Stimulated activated CD8-positive, alpha-beta memory T cell treated with anti-CD3 and anti-CD28 coated beads, Interleukin-4, amount 100 ng/mL, for 4 hours (primary cell): ENCODE measurements at regions not wholly inside any gene's neighbourhood (a gene's known extent, or its start where the extent isn't known, plus 50 kb on each side); places are given as distances from the start of the nearest gene placed in this dataset.
"Not testable (repeated sequence)": the region's sequence is repeated elsewhere in the genome, so short reads cannot be mapped to it uniquely, and the experiment has no call there.

Source experiments
- DNase-seq, 2 donors: peaks; one replicate each; pipeline ENCODE4 v3.0.0-alpha.2; 2020; ENCODE audit warnings: low read depth in 2 of 2, low spot score in 1 of 2

DNA sequence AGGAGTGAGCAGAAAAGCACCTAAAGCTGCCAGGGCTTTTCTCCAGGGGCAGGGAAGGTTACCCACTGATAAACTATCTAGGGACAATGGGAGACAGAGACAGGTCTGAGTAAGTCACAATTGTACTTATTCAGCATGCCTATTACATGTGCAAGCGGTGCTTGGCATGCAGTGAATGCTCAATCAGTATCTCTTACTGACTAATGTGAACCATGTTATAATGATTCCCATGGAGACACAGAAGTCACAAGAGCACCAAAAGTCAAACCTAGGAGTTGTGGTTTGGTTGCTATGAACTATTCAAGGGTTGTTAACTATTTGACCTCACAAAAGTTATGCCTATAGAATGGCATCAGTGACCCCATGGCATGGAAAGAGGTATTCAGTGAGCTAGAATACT, 50.0 kb upstream of the RASGRP1 start:
- no peak for DNase-seq

DNA sequence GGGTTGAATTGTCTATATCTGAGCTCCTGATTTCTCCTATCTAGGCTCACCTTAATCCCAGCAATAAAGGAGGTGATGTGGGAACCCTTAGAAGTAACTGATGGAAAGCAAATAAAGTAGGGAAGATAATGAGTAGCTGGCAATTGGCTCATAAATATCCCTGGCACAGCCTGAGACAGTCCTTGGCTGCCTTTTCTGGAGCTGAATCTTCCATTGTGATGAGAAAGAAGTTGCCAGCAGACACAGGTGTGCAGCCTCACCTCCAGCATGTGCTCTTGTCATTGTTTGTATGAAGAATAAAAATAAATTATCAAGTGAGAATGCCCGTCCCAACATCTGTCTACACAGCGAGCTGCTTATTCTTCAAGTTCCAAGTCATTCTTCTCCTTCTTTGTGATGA, 53.2 kb upstream of the RASGRP1 start:
- DNase-seq = no peak

DNA sequence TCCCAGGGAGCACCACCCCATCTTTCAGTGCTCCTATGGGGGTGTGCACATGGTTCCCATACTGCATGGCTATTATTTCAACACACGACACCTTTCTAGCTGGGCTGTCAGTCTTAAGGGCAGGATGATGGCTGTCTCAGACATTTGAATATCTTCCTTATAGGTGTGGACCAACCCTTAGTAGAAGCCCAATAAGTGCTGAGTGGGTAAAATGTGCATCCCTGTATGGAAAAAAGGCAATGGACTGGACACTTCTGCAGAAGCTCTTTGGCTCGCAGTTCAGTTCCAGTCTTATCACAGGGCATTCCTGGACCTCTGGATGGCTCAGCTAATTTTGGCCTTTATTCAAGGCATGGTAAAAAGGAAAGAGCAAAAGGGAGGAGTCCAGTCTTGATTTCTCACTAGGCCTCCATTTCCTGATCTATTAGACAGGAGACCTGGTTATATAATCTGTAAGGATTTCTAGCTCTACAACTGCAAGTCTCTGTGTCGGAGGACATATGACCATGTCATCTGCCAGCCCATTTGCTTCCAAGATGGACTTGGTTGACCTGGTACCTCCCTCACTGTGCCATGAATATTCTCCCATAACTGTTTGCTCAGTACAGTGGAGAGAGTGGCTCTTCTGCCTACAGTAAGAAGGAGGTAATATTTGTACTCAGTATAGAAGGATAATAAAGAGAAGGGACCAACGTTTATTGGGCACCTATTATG, 53.8 kb upstream of the RASGRP1 start:
- DNase-seq = no peak

DNA sequence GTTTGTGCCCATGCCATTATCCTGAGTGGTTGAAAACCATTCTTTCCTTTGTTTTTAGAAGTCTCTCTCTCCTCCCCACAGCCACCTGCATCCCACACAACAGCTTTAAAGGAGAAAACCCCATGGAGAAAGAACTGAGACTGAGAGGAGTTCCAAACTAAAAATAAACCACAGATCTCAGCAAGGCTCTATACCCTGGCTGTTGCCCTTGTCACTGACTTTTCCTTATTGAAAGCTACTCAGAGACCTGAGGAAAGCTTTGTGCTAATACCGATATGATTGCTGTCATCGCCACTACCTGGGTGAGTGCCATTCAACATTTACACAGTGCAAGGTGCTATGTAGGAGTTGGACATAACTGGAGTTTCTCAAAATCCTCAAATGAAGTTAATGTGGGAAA, 55.5 kb upstream of the RASGRP1 start:
- no peak for DNase-seq

DNA sequence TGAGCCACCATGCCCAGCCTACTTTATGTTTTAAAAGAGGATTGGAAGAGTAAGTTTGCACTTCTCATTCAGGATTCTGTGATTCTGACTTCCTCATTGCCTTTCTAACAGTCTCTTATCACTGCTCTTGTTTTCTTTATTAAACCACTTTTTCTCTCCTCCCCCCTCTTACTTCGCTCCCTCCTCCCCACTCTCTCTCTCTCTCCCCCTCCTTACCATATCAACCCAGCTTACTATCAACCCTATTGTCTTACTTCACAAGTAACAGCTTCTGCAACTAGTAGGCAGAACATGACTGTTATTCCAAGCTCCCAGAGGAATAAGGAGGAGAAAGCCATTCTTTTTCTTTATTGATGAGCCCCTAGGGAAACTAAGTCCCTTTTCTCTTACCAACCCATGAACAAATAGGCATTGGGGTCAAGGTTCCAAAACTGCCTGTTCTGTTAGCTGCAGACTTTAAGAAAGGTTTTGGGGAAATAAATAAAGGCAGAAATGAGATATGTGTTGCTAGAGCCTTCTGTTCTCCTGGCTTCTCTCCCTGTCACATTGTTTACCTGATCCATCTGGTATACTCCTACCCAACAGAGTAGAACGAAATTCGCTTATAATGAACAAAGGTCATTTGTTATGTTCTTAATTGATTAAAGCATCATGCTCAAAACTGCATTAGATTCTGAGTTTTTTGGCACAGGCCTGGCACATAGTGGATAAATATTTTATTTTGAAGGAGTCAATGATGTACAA, 56.4 kb upstream of the RASGRP1 start:
- DNase-seq = no peak

DNA sequence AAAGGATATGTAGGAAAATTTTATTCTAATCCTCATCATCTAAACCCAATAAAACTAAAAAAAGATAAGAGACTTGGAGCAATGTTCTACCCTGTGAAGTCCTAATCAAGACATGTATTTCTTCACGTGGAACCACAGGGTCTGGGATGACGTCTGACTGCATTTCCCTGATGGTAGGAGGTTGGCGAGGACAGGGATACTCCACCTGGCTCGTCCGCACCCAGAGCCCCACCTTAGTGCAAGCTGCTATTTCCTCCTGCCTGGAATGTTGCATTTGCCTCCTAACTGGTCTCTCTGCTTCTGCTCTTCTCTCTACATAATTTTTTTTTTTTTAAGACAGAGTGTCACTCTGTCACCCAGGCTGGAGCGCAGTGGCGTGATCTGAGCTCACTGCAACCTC, 57.7 kb upstream of the RASGRP1 start:
- DNase-seq = no peak

DNA sequence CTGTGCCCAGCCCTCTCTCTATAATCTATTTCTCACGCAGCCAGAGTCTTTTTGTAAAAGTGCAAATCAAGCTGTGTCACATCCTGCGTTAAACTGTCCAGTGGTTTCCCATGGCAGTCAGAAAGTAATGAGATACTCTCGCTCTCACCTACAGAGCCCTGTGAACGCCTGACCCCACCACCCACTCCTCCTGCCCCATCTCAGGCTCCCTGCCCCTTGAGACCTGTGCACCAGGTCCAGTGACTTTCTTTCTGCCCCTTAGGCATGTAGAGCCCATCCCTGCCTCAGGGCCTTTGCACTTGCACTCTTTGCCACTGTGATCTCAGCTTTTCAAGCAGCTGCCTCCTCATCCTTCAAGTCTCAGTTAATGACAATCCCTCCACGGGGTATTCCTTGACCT, 58.3 kb upstream of the RASGRP1 start:
- DNase-seq = no peak

DNA sequence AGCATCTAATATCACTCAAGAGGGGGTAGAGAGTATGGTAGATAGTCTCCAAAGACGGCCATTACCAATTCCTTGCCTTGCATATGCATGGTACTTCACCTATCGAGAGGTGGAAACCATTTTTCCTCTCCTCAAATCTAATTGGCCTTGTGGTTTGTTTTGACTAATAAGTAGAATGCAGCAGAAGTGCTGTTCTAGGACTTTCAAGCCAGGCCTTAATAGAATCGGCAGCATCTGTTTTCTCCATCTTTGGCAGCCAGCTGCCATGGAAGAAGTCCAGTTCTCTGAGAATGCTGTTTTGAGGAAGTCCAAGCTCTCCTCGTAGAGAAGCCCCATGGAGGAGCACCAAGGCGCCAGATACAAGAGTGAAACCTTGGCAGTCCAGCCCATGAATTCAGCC, 59.1 kb upstream of the RASGRP1 start:
- no peak for DNase-seq

DNA sequence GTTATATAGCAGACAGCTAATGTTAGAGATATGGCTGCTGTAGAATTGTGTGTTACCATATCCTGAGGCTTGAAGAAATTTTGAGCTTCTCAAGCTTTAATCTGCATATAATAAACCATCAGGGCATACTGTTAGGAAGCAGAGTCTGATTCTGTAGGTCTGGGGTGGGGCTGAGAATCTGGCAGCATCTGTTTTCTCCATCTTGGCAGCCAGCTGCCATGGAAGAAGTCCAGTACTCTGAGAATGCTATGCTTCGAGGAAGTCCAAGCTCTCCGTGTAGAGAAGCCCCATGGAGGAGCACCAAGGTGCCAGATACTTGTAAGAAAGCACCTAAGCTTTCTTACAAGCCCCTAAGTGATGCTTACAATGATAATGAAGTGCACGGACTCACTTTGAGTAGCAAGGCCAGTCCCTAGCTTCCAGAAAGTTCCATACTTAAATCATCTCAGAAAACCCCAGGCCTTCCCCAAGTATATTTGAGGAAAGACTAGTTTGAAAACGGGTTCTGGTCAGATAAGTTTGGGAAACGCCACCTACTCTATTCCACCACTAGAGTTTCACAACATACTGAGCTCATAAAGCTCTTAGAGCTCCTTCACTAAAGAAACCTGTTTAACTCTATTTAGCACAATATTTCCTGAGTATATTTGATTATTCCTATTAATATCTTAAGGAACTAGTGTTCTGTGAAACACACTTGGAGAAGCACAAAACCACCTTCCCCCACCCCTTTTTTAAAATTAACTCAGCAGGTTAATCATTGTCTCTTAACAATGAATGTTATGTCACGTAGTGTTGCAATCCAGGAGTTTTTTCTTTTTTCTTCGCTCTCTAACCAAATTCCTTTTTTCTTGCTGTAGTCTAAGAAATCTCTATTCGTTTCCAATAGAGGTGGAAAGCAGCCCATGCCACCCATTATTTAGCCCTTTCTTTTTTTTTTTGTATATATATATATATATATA, 59.9 kb upstream of the RASGRP1 start:
- DNase-seq = no peak

DNA sequence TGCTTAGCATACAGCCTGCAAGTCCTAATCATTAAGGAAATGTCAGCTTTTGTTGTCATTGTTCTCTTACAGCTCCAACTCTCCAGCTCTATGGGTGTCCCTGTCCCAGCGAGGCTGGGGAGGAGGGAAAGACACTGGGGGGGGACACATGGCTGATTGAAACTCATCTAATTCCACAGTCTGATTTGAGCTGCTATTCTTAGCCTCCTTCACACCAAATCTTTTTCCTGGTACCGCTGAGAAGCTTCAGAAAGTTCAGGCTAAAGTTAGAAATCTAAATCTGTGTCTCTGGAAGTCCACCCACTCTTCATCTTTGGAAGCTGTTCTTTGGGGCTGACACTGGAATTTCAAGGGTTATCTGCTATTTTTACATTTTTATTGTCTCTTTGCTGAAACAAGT, 61.3 kb upstream of the RASGRP1 start:
- DNase-seq = no peak

DNA sequence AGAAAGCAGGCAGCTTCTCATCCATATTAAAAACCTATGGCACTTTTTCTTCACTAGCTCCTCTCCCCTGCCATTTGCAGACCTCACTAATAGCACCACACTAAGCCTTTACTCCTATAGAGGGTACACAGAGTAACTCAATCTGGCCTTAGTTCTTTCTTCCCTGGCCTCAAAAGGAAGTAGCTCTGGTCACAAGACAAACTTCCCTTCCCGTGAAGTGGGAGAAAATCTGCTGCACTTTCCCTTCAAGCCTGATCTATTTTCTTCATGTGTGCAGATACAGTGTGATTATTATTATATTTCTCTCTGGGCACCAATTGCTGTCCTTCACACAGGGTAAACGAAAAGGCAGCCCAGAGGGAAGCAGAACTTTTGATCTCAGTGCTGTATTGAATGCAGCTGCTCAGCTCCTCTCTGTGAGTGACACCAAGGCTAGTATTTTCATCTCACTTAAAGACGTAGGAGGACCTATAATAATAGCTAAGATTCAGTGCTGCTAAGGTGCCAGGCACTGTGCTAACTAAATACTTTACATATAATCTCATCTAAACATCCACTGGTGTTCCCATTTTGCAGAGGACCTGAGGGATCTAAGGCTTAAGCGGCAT, 61.9 kb upstream of the RASGRP1 start:
- DNase-seq = no peak

DNA sequence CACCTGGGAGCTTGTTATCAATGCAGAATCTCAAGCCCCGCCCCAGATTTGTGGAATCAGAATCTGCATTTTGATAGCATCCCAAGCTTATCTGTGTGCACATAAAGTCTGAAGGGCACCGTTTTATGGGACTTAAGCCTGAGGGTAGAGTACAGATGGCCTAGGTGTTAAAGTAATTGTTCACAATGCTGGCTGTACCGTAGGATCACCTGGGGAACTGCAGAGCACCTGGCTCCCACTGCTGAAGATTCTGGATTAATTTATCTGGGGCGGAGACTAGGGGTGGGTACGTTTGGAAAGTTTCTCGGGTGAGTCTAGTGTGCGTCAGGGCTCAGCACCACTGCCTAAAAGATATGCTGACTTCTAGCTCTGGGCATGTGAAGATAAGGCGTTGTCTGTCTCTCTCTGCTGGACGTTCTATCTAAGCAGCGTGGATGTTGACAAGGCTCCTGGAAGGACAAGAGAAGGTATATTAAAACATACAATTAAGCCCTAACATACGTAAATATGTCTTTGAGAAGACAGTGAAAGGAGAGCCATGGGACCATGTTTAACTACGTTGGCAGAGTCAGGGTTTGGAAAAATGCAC, 63.2 kb upstream of the RASGRP1 start:
- no peak for DNase-seq

DNA sequence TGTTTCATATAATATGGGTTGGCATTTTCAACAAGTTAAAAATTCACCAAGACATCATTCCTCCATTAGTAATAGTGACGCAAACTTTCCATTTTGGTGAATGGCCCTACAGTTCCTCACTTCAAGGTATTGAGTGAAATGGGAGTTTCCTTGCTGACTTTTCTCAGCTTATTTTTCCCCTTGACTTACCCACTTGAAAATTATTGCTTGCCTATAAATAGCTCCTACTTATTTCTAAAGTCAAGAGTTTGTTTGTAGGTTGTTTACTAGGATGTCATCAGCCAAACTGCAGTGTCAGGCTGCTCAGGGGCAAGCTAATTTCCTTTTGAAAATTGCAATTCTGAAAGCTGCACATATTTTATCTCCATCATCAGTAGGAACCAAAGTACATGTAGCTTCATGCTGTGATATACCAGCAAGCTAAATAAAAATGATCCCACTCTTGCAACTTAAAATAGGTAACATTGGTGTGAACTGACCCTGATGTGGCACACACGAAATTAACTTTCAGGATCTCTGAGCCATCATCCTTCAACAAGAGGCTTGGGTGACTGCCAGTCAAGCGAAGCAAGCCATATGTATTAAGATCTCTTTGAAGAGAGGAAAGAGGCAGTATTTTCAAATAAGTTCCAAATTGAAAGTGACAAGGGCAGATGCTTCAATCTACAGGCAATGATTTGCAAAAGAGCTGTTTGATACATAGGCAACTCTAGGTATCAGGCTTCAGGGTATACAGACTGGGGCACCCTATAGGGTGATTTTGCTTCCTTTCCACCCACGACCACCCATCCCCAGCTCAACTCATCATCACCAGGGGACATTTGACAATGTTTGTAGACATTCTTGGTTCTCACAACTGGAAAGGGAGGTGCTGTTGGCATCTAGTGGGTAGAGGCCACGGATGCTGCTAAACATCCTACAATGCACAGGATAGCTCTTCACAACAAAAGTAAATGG, 66.8 kb upstream of the RASGRP1 start:
- no peak for DNase-seq

DNA sequence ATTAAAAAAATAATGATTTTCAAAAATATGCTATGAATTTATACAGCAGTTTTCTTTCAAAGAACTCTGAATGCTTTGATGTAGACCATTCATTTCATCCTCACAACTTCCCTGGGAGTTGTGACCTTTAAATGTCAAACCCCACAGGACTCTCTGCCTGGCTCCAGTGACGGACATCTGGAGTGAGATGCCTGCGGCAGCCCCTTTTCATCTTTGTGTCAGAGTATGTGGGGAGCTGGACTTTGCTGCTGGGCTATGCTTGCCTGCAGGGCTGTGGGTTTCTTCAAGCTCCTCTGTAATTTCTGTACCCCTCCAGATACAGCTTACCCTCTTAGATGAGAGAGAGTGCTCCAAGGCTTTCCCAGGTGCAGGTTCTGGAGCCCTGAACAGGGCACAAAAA, 70.6 kb upstream of the RASGRP1 start:
- DNase-seq = no peak

DNA sequence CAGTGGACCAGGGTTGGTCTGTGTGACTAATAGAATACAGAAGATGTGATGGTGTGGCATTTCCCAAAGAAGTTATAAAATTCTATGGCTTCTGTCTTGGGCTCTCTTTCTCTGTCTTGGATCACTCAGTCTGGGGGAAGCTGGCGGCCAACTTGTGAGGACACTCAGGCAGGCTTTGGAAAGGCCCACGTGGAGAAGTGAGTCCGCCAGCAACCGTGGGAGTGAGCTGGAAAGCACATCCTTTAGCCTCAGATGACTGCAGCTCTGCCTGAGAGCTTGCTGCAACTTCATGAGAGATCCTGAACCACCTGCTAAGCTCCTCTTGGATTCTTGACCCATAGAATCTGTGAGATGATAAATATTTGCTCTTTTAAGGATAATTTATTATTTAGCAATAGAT, 72.0 kb upstream of the RASGRP1 start:
- no peak for DNase-seq

DNA sequence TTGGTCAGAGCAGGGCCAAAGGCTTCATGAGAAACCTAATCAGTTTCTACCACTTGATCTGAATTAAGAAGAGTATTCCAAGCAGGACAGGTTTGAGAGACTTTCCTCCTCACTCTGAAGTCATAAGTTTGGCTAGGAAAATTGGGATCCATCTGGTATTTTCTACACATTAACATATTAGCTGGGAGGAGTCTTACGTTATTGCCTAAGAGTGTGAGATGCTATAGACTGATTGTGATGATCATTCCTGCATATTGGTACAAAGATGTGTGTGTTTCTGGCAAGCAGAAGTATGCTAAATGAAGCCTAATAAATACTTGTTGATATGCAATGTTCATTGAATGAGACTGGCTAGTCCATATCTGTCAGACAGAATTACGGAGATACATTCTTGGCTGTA, 73.5 kb upstream of the RASGRP1 start:
- DNase-seq = no peak

DNA sequence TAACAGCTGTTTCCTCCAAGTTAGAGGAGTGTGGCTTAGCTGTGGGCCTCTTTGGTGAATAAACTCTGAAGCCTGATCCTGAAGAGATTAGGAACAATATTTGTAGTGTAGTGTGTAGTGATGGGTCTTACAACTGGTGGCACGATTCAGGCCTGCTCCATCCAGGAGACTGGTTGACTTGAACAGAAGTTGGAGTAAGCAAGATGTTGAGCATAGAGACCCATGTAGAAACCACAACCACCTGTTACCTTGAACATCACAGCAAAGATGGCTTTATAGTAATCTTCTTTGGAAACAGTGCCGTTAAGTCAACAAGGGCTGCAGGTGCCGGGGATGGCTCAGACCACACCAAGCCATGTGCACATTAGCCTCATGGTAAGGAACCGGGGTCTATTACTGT, 74.2 kb upstream of the RASGRP1 start:
- DNase-seq = no peak

DNA sequence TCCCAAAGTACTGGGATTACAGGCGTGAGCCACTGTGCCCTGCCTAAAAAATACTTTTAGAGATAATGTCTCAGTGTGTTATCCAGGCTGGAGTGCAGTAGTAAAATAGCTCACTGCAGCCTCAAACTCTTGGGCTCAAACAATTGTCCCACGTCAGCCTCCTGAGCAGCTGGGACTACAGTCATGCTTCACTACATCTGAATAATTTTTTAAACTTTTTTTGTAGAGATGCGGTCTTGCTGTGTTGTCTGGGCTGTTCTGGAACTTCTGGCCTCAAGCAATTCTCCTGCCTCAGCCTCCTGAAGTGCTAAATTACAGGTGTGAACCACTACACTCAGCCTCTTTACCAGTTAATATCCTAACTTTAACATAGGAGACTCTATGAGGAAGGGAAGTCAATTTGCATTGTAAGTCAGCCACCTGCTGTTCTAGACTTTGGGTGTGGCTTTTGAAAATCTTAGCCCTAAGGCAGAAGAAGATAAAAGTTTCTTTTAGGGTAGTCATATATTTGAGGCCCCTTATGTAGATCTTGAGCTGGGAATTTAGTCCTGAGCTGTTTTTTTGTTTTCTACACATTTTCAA, 78.2 kb upstream of the RASGRP1 start:
- no peak for DNase-seq

DNA sequence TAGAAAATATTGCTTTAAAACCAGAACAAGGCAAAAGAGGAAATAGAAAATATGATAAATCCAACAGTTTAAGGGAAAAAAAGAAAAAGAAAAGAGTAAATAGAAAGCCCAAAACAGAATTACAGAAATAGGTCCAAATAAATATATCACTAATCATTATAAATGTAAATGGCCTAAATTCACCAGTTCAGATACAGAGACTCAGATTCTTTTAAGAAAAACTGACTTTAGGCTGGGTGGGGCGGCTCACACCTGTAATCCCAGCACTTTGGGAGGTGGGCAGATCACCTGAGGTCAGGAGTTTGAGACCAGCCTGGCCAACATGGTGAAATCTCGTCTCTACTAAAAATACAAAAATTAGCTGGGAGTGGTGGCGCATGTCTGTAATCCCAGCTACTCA, 79.7 kb upstream of the RASGRP1 start:
- not testable (repeated sequence) for DNase-seq

DNA sequence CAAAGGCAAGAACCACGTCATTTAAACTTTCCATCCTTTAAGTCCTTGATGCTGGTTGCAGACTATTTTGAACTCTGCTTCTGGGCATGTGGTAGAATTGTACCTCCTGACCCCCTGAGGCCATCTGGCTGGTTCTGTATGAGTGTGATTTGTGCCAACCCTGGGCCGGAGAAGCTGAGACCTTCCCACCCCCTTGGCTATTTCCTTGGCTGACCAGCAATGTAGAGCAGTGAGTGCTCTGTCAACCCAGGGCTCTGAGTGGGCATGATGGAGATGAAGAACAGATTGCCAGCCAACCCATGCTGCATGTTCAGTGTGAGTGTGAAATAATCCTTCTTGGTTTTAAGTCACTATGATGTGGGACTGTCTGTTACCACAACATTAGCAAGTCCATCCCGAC, 82.1 kb upstream of the RASGRP1 start:
- no peak for DNase-seq
